Umbilical cord (tissue), 1 donor: ENCODE measurements at regions not wholly inside any gene's neighbourhood (a gene's known extent, or its start where the extent isn't known, plus 50 kb on each side); places are given as distances from the start of the nearest gene placed in this dataset.
"Not testable (repeated sequence)": the region's sequence is repeated elsewhere in the genome, so short reads cannot be mapped to it uniquely, and the experiment has no call there.

Source experiments
- DNase-seq: peaks from one replicate; pipeline ENCODE4 v3.0.0-alpha.2; 2015; ENCODE audit warnings: low spot score

DNA sequence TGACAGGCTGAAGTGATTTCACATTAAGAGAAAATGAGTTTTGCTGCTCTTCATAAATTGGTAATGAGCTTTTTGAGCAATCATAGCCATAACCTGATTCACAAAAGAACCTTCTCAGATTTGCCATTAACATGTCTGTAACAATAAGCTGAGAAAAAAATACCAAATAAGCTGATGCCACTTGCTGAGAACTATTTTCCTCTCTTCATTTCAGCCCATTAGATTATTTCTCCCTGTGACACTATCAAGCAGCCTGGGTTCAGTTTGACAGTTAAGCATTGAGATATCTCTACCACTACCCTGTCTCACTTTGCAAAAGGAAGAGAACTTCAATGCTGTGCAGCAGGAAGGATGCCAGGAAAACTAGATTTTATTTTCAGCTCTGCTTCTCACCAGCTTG is 673.9 kb downstream of the TRIB2 start:
- no peak for DNase-seq

DNA sequence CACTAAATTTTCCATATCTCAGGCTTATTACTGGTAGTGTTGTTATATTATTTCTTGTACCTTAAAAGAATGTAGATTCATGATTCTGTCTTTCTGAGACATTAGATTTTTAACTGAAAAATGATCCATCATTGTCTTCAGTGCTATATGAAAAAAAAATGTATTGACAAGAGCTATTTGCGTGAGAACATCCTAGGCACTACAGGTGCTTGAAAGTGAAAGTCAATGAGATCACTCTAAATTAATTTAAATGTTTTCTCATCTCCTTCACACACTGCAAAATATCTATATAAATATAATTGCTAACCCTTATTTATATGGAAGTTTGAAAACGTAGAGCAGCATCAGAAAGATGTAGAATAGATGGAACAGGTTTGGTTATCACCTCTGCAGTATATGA is 684.6 kb downstream of the TRIB2 start:
- no peak for DNase-seq

DNA sequence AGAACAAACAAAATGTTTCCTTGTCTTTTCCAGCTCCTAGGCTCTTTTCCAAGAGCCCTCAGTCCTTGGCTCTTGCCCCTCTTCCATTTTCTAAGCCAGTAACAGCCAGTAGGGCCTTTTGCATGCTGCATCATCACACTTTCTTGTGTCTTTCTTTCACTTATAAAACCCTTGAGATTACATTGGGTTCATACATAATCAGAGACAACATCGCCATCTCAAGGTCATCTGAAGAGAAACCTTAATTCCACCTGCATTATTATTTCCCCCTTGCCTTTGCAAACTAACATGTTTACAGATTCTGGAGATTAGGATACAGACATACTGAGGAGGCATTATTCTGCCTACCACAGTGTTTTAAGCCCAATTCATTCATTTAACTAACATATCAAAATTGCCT is 697.3 kb downstream of the TRIB2 start:
- no peak for DNase-seq

DNA sequence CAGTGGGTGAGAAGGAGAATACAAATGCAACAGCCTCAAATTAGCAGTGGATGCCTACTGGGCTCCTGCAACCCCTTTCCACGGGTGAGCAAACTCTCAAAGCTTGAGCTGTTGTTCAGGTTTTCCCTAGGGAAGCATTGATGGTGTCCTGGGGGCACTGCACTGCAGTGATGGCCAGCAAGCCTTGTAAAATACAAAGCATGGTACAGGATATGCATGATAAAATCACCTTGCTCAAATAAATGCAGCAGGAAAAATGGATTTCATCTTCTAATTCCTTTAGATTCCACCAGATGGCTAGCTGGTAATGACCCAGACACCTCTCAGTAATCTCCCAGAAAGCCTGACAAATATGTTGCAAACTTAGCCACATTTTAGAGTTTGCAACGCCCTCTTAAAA is 698.2 kb downstream of the TRIB2 start:
- no peak for DNase-seq

DNA sequence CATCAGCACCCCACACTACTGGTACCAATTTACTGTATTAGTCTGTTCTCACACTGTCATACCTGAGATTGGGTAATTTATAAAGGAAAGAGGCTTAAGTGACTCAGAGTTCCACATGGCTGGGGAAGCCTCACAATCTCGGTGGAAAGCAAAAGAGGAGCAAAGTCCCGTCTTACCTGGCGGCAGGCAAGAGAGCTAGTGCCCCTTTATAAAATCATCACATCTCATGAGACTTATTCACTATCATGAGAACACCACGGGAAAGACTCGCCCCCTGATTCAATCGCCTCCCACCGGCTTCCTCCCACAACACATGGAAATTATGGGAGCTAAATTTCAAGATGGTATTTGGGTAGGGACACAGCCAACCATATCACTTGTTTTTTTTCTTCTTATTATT is 717.2 kb downstream of the TRIB2 start:
- no peak for DNase-seq

DNA sequence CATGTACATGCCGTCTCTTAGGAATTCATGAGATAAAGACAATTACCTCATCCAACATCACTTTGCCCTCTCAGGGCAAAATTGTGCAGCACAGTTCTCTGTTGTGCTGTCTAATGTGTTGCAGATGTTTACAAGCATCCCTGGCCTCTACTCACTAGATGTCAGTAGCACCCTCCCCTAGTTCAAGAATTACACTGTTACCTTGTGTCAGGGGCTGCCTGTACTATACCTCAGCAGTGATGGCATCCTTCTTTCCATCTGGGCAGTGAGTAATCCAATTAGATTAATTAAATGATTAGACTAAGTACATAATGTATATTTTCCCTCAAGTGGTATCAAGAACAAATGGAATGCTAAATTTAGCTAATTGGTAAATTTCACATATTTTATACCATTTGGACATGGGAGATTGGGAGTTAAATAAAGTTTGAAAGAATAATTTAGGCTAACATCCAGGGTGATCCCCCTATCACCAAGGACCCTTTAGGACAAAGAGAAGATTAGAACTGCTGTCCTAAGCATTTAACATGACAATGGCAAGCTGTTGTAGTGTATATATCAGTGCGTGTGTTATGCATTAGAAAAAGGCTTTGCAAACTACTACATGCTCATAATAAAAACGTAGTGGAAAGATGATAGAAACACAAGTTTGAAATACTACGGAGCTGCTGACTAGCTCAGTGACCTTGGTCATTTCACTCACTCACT is 727.0 kb downstream of the TRIB2 start:
- DNase-seq, result not testable (repeated sequence)

DNA sequence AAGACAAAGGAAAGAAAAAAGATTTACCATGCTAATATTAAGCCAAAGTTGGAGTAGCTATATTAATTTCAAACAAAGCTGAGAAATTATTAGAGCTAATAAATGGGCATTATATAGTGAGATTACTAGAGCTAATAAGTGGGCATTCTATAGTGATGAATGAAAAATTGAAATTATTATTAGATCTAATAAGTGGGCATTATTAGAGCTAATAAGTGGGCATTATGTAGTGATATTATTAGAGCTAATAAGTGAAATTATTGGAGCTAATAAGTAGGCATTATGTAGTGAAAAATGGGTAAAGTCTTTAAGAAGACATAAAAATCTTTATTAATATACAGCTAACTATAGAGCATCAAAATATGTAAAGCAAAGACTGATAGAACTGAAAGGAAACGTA is 745.7 kb downstream of the TRIB2 start:
- DNase-seq, result no peak

DNA sequence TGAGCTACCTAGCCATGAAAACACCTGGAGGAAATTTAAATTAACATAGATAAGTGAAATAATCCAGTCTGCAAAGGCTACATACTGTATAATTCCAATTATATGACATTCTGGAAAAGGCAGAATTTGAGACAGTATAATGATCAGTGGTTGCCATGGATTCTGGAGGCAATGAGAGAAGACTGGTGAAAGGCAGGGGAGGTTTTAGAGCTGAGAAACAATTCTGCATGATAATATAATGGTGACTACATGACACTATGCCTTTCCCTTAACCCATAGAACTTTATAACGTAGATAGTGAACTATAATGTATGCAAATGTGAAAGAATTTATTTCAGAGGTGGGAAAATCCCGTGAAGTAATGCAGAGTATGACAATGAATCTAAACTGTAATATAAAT is 749.3 kb downstream of the TRIB2 start:
- DNase-seq, result no peak

DNA sequence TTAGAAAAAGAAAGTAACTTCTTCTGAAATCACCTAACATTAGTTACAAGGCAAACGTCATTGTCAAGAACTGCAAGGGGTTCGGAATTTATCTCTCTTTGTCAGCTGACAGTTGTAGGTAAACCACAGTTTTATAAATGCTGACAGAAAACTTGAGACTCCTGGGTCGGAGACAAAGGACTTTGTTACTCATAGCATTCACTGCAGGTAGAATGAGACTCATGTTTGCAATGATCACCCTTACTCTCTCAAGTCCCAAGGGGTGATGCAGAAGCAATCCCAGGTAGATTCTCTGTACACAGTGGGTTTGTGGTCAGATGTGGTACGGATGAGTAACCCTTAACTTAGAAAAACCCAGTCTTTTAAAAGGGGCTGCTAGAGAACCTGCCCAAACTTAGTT is 757.8 kb downstream of the TRIB2 start:
- DNase-seq, result no peak

DNA sequence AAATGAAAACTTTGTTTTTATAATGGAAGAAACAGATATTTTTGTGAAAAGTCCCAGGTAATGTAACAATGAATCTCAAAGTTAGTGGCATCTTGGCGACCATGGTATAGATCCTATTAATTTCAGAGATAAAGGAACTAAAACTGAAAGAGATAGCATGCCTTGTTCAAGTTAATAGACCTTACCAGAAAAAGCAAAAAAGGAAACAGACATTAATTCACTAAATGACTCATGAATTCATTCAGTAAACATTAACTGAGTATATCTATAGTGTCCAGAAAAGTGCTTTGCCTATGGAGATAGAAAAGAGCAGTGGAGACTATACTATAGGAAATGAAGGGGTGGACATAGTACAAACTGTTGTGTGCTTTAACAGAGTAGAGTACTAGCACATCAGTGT is 763.3 kb downstream of the TRIB2 start:
- DNase-seq, result no peak

DNA sequence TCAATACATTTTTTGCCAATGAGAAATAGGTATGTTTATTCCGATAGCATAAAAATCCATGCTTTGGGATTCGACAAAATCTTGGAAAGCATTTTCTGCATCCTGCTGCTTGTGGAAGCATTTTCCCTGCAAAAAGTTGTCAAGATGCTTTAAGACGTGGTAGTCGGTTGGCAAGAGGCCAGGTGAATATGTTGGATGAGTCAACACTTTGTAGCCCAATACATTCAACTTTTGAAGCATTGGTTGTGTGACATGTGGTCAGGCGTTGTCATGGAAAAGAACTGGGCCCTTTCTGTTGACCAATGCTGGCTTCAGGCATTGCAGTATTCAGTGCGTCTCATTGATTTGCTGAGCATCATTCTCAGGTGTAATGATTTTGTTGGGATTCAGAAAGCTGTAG is 764.5 kb downstream of the TRIB2 start:
- DNase-seq, result no peak

DNA sequence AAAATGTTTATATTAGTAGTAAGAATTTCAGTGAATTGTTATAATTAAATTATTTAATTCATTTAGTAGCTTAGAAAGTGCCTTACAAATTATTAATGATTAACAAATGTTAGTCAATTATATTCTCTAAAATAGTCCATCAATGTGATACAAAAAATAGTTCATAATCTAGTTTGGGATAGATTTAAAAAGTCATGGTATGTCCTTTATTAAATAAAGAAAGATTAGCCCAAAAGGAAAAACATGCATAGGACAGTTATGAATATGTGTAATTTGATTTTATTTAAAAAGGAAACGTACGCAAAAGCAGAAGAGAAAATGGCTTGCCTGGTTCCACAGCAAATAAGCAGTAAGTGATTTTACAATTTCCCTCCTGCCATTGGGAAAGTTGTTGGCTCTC is 768.5 kb downstream of the TRIB2 start:
- DNase-seq, result no peak

DNA sequence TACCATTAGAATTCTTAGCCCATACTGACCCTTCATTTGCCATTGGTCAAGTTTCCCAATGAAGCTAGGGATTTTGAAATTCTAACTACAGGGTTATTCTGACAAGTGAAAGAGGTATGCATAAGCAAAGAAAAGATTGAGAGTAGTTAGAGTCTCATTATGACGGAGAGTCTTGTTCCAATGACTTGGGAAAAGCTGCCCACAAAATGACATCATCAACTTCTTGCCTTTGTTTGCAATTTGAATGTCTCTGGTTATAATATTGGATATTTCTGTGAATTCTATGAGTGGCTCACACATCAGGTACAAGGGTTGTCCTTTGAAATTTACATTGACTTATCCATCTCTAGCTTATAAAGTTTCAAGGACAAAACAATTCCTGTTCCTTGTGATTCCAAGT is 772.2 kb downstream of the TRIB2 start:
- no peak for DNase-seq

DNA sequence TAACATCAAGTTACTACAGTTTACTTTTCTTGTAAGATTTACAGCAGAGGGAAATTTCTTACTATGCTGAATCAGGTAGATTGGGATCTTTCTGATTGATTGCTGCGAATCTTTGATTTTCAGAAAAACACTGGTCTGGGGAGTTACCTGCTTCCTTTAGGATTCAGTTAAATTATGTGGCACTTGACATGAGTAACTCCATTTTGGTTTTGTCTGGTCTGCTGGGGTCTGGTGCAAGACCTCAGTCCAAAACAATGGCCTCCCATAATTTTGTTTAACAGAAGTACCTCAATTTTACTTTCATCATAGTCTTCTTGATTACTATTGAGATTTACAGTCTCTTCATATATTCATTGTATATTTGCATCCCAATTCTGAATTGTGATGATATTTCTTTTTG is 775.5 kb downstream of the TRIB2 start:
- no peak for DNase-seq

DNA sequence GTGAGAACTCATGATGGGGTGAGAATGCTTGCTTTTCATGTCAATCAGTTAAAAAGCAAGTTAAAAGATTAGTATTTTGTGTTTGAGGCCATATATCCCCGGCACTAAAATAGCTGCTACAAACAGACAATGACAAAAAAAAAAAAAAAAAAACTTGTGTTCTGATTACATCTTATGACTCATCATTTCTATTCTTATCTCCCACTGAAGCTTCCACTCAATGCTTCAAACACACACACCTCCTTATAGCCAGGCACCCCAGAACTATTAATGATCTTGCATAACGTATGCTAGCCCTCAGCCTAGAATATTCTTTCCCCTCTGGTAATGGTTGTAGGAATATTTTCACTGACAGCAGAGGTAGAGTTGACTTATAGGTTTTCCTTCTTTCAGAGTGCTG is 778.3 kb downstream of the TRIB2 start:
- DNase-seq, result no peak

DNA sequence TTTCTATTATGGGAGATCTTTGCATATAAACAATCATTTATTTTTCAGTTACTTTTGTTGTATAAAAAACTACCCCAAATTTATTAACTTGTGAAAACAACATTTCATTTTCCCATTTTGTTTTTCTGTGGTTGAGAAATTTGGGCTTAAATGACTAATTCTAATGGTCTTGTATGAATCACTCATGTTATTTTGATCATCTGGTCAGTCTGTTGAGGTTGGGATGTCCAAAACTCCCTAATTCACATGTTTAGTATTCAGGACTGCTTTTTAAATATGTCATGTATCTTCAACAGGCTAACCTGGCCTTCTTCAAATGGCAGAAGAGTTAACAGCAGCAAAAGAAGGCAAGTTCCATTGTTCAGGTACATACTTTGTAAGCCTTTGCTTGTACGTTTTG is 788.1 kb downstream of the TRIB2 start:
- DNase-seq, result no peak

DNA sequence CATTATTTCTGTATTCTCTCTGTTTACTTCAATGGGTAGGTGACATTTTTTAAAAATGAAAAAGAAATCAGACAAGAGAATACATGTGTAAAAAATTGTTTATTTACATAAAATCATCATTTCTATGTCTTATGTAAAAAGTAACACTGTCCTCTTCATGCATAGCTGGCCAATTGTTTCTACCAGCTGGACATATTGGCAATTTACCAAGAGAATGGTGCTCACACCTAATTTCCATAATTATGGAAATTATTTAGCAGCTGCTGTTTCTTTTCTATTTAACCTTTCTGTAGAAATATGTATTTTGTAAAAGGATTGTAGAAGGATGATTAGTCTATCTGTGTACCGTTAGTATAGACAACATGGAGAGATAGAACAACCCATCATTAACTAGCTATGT is 791.9 kb downstream of the TRIB2 start:
- no peak for DNase-seq

DNA sequence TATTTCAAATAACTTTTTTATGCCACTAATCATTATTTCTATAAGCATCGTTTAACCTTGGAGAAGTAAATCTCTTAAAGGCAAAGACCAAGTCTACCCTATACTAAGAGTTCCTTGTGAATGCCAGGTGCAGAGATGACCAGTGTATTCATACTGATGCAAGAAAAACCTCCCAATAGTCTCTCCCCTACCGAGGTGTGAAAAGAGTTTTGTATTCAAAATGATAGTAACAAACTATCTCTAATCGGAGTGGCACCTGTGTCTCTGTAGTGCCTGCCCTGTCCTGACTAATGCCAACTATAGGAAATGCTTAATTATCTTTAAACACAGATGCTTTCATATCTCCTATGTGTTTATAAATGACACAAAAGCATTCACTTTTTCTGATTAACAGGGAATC is 798.5 kb downstream of the TRIB2 start:
- no peak for DNase-seq

DNA sequence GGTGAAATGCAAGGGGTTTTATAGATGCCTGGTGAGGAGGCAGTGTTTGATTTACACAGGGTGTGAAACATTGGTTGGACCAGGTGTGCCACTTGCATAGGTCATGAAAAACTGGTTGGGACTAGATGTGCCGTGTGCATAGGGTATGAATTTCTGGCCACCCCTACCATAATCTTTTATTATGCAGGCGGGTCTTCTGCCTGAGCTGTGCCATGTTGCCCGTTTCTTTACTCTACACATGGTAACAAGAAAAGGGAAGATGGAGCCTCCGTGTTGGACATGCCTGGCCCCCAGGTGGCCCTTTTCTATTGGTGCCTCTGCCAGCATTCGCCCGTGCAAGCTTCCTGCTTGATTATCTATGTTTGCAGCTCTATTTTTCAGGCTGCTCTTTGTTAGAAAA is 805.4 kb downstream of the TRIB2 start:
- no peak for DNase-seq

DNA sequence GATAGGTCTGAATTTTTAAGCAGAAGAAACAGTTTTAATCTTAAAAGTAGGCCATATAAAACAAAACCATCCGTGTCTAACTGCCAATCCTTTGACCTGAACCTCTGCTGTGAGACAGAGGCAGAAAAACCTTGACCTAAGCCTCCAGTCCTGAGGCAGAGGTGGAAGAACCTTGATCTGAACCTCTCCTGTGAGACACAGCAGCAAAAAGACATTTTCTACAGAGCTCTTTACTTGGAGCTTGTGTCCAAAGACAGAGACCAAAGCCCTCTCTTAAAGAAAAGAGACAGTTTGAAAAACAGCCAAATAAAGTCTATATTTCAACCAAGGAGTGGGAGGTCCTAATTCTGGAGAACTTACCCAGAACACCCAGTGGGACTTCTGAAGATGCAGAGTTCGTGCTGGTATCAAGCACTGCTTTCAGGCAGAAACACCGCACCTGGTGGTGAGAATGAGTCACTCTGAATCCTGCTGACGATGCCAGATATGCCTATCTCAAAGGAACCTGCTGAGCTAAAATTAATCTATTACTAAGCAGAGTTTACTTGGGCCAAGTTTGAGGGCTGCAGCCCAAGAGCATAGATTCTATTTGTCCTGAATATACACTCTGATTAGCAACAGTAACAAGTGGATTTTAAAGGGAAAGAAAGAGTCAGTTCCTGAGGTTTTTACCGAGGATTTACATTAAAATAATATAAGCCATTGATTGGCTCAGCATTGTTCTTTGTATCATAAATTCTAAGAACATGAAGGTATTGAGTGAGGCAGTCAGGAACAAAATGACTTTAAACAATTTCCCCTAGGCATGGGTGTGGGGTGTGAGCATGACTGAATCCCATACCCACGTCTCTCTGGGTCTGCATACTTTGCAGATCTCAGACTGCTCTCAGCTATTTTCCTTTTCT is 806.4 kb downstream of the TRIB2 start:
- peak; percentile 5 for DNase-seq

DNA sequence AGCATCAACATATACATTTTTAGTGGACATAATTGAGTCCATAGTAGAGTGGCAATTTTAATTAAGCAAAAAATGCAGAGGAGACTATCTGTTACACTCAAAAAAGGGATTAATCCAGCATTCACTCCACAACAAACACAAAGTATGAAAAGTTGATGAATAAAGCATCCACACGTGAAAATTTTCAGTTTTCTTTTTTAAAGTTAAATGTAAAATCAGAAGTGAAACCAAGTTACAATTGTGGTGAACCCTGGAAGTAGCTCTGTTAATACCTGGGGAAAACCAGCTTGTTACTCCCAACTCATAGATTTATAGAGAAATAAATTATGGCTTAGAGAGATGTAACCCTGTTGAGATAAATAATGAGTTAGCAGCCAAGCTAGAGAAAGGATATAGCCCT is 807.8 kb downstream of the TRIB2 start:
- no peak for DNase-seq

DNA sequence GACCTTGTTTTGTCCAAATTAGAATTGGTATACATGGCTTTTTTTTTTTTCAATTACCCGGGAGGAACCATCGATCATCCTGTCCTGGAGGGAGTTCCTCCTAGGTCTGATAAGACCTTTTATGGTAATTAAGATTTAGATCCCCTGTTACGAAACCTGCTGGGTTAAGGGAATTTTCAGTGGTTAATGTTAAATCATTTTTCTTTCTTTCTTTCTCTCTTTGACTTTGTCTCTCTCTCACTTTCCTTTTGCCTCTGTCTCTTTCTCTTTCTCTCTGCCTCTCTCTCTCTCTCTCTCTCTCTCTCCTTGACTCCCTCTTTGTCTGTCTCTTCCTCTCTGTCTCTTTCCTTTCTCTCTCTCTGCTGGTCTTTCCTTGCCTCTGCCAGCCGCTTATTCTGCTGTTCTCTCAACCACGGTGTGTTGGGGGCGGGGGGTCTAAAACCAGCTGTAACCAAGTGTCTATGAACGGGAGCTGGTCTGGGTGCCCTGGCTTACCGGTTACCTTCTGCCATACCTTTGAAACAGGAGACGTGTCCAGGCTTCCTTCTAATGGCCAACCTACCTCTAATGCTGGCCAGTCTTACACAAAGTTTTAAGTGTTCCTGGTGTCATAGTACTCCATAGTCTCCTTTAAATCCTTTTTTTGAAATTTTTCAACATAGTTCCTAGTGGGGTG is 815.1 kb downstream of the TRIB2 start:
- not testable (repeated sequence) for DNase-seq
